ENCODE measurements at regions not wholly inside any gene's neighbourhood (a gene's known extent, or its start where the extent isn't known, plus 50 kb on each side); places are given as distances from the start of the nearest gene placed in this dataset.

DNA sequence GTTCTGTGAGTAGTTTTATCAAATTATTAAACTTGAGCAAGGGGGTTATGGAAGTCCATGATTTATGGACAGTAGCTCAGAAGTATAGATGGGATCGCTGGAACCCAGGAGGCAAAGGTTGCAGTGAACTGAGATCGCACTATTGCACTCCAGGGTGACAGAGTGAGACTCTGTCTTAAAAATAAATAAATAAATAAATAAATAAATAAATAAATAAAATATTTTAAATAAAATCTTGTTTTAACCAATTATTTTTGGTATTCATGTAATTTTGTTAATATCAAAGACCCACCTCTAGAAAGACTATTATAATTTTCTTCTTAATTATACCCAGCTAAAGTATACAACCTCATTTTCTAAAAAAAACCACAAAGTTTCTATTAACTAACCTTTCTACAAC lies 134.3 kb downstream of the ZNF37A start:
- ChIA-PET CTCF (ENCODE audit: partially characterized antibody) (no interaction called here), POLR2A (ENCODE audit: partially characterized antibody) (no interaction called here)
- no peak overlapping the region for H3K18ac ChIP-seq (ENCODE audit: extremely low read depth, low read length)
- H4K20me1 ChIP-seq (replicated peaks in 1 of 2; ENCODE audit: control insufficient read depth in 1 of 2, insufficient read depth in 2 of 2, low read length in 2 of 2): no peaks in the 10 kb centered on the region
- H2BK120ac ChIP-seq (replicated peaks; ENCODE audit: low read depth, low read length): no peak overlapping the region
- H3K23me2 ChIP-seq (ENCODE audit: low read depth, low read length): no peaks in the 10 kb centered on the region
- no peaks in the 10 kb centered on the region for H3K79me1 ChIP-seq (ENCODE audit: low read depth, low read length)
- no peak for TF ChIP-seq CREB1 (IDR thresholded peaks at IDR 0.05)
- no peak for TF ChIP-seq HDAC2 (IDR thresholded peaks at IDR 0.05; ENCODE audit: borderline replicate concordance in 1 of 2, low read depth in 2 of 2, low read length in 2 of 2)
- TF ChIP-seq TAF1 (IDR thresholded peaks at IDR 0.05; ENCODE audit: low read depth, low read length): no peak
- no peak for TF ChIP-seq POLR2AphosphoS5 (IDR thresholded peaks at IDR 0.05; ENCODE audit: low read depth, low read length)
- TF ChIP-seq SIRT6 (IDR thresholded peaks at IDR 0.05; ENCODE audit: low read length): no peak
- no peak overlapping the region for H4K91ac ChIP-seq (replicated peaks; ENCODE audit: insufficient read length, low read length)
- H3K4me1 ChIP-seq (replicated peaks in 1 of 4; ENCODE audit: control insufficient read depth in 3 of 4, insufficient read depth in 4 of 4, low read length in 3 of 4): no peaks in the 10 kb centered on the region
- no peak overlapping the region for H3K23ac ChIP-seq (ENCODE audit: insufficient read length)
- no peak overlapping the region for H2BK12ac ChIP-seq (ENCODE audit: low read depth, low read length)
- WGBS, 2 experiments (ENCODE audit: extremely low coverage in 1 of 2, insufficient coverage in 1 of 2, insufficient read length in 1 of 2, insufficient replicate concordance in 2 of 2, low coverage in 1 of 2, low lambda C conversion rate in 2 of 2, missing lambda C conversion rate in 1 of 2): 86% methylated on average over 2 of the region's 2 CpGs; no CpG with 5 or more reads in 1 of the 2 experiments
- H3K14ac ChIP-seq (ENCODE audit: insufficient read length): no peak overlapping the region
- DNase-seq (ENCODE audit: low read depth in 1 of 2, low spot score in 2 of 2) (no peak), FAIRE-seq (no peak)
- no peak overlapping the region for H3K27ac ChIP-seq (ENCODE audit: low read depth, low read length)
- H2BK15ac ChIP-seq (ENCODE audit: low read length): no peak overlapping the region
- H3K56ac ChIP-seq (replicated peaks; ENCODE audit: insufficient read length, low read depth, low read length): no peak overlapping the region
- H3K9ac ChIP-seq (replicated peaks in 1 of 4; ENCODE audit: extremely low read depth in 1 of 4, low read depth in 3 of 4, low read length in 3 of 4): no peak overlapping the region
- H3K4me3 ChIP-seq (ENCODE audit: extremely low read depth in 1 of 4, insufficient read depth in 2 of 4, low read depth in 3 of 4, low read length in 4 of 4): no peak overlapping the region
- no peak overlapping the region for H2BK20ac ChIP-seq (ENCODE audit: low read length)
- no peak overlapping the region for H3K4ac ChIP-seq (replicated peaks; ENCODE audit: insufficient read length, low read depth, low read length)
- H4K5ac ChIP-seq (ENCODE audit: insufficient read length, low read depth, low read length): no peak overlapping the region
- H2BK5ac ChIP-seq (ENCODE audit: low read depth, low read length): no peak overlapping the region
- no peaks in the 10 kb centered on the region for H3K27me3 ChIP-seq (replicated peaks in 1 of 4; ENCODE audit: control insufficient read depth in 3 of 4, extremely low read depth in 1 of 4, insufficient read depth in 3 of 4, low read length in 3 of 4)
- H3K79me2 ChIP-seq (ENCODE audit: control insufficient read depth in 1 of 2, insufficient read depth in 2 of 2, low read length in 2 of 2): no peaks in the 10 kb centered on the region
- H4K8ac ChIP-seq (ENCODE audit: extremely low read depth, insufficient read depth, low read length): no peak overlapping the region
- no peak overlapping the region for H2AFZ ChIP-seq (ENCODE audit: low read length)
- H3K4me2 ChIP-seq (ENCODE audit: insufficient read depth in 1 of 2, low read depth in 2 of 2, low read length in 2 of 2): no peak overlapping the region
- H3K36me3 ChIP-seq (ENCODE audit: control insufficient read depth in 2 of 4, insufficient read depth in 4 of 4, low read length in 3 of 4): no peaks in the 10 kb centered on the region
- peaks cover 23 to 50% of the 10 kb centered on the region in 2 experiments for H3K9me3 ChIP-seq (ENCODE audit: insufficient read depth in 2 of 2, low read depth in 1 of 2, low read length in 1 of 2)
- H2AK5ac ChIP-seq (ENCODE audit: low read depth, low read length): no peak overlapping the region
